GM23338 (cell line): ENCODE measurements at regions not wholly inside any gene's neighbourhood (a gene's known extent, or its start where the extent isn't known, plus 50 kb on each side); places are given as distances from the start of the nearest gene placed in this dataset.

Experiments
- CREB1 ChIP-seq: fragments of 250-450 bp; sonication (Bioruptor Pico); IDR thresholded peaks from 2 replicates; pipeline ENCODE4 v1.5.0; 2020; ENCODE audit warnings: low read depth, mild to moderate bottlenecking, moderate library complexity
- EZH2 ChIP-seq: fragments of 200-600 bp; sonication (generic); IDR thresholded peaks from one replicate; pipeline ENCODE4 v1.8.0; 2017; ENCODE audit warnings: antibody characterized with exemption, mild to moderate bottlenecking, low read depth; ENCODE audit not compliant: unreplicated experiment
- JUNB ChIP-seq: IDR thresholded peaks from one replicate; pipeline ENCODE4 v1.6.1; 2016; ENCODE audit warnings: antibody characterized with exemption; ENCODE audit not compliant: unreplicated experiment
- POLR2AphosphoS5 ChIP-seq: IDR thresholded peaks from 2 replicates; pipeline ENCODE4 v1.6.1; 2016; ENCODE audit warnings: antibody characterized with exemption, low read depth
- STAT1 ChIP-seq: IDR thresholded peaks from one replicate; pipeline ENCODE4 v1.6.1; 2016; ENCODE audit warnings: antibody characterized with exemption; ENCODE audit not compliant: unreplicated experiment
- TF ChIP-seq, protein P1 (sequence below), 2 experiments: fragments of 200-600 bp in 1 of 2; sonication (generic) in 1 of 2; conservative IDR thresholded peaks; 2 replicates each; pipeline versions ENCODE4 v1.5.1 to v1.6.1; 2016 to 2017; ENCODE audit warnings: antibody characterized with exemption in 2 of 2, low read depth in 2 of 2, mild to moderate bottlenecking in 2 of 2, moderate library complexity in 1 of 2
- TF ChIP-seq, protein P2 (sequence below): IDR thresholded peaks from one replicate; pipeline ENCODE4 v1.6.1; 2018; ENCODE audit warnings: antibody characterized with exemption; ENCODE audit not compliant: unreplicated experiment

DNA sequence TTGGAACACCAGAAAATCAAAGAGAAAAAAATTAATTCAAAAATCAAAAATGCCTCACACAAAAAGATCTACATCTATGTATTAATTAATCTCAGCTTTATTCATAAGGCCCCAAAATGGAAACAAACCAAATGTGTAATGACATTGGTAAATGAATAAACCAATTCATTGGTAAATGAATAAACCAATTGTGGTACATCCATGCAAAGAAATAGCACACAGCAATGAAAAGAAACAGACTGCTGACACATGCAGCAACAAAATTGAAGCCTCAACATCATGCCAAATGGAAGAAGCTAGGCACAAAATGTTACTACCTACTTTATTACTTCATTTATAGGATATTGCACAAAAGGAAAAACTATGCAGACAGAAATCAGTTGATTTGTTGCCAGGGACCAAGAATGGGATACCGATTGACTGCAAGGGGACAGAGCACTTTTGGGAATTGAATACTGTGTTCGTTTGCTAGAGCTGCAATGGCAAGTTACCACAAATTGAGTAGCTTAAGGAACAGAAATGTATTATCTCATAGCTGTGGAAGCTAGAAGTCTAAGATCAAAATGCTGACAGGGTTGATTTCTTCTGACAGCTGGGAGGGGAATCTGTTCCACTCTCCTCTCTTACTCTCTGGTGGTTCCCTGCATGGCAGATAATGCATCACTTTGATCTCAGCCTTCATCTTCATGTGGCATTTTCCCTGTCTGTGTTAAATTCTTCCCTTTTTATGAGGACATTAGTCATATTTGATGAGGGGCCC lies 252.8 kb downstream of the RFC3 start:
- TF ChIP-seq, protein P1, sequence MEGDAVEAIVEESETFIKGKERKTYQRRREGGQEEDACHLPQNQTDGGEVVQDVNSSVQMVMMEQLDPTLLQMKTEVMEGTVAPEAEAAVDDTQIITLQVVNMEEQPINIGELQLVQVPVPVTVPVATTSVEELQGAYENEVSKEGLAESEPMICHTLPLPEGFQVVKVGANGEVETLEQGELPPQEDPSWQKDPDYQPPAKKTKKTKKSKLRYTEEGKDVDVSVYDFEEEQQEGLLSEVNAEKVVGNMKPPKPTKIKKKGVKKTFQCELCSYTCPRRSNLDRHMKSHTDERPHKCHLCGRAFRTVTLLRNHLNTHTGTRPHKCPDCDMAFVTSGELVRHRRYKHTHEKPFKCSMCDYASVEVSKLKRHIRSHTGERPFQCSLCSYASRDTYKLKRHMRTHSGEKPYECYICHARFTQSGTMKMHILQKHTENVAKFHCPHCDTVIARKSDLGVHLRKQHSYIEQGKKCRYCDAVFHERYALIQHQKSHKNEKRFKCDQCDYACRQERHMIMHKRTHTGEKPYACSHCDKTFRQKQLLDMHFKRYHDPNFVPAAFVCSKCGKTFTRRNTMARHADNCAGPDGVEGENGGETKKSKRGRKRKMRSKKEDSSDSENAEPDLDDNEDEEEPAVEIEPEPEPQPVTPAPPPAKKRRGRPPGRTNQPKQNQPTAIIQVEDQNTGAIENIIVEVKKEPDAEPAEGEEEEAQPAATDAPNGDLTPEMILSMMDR (conservative IDR thresholded peaks at IDR 0.05; ENCODE audit: low read depth in 2 of 2): no peak
- TF ChIP-seq CREB1 (CRISPR knock-in tag): no peak
- no peak for TF ChIP-seq EZH2
- TF ChIP-seq, protein P2, sequence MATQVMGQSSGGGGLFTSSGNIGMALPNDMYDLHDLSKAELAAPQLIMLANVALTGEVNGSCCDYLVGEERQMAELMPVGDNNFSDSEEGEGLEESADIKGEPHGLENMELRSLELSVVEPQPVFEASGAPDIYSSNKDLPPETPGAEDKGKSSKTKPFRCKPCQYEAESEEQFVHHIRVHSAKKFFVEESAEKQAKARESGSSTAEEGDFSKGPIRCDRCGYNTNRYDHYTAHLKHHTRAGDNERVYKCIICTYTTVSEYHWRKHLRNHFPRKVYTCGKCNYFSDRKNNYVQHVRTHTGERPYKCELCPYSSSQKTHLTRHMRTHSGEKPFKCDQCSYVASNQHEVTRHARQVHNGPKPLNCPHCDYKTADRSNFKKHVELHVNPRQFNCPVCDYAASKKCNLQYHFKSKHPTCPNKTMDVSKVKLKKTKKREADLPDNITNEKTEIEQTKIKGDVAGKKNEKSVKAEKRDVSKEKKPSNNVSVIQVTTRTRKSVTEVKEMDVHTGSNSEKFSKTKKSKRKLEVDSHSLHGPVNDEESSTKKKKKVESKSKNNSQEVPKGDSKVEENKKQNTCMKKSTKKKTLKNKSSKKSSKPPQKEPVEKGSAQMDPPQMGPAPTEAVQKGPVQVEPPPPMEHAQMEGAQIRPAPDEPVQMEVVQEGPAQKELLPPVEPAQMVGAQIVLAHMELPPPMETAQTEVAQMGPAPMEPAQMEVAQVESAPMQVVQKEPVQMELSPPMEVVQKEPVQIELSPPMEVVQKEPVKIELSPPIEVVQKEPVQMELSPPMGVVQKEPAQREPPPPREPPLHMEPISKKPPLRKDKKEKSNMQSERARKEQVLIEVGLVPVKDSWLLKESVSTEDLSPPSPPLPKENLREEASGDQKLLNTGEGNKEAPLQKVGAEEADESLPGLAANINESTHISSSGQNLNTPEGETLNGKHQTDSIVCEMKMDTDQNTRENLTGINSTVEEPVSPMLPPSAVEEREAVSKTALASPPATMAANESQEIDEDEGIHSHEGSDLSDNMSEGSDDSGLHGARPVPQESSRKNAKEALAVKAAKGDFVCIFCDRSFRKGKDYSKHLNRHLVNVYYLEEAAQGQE: no peak
- TF ChIP-seq POLR2AphosphoS5: no peak
- no peak for TF ChIP-seq STAT1
- TF ChIP-seq JUNB: no peak
